COLO829 (cell line): ENCODE measurements at regions not wholly inside any gene's neighbourhood (a gene's known extent, or its start where the extent isn't known, plus 50 kb on each side); places are given as distances from the start of the nearest gene placed in this dataset.
A peak's percentile ranks its signal among the peaks of the same experiment; 100 is the strongest.
"Not testable (repeated sequence)": the region's sequence is repeated elsewhere in the genome, so short reads cannot be mapped to it uniquely, and the experiment has no call there.

Experiments
- DNase-seq: peaks from one replicate; pipeline ENCODE4 v3.0.0; 2012; ENCODE audit warnings: low spot score

GRCh38 chr13:50608370-50608769, 235.1 kb downstream of the DLEU7 start:
- no peak for DNase-seq

GRCh38 chr13:50609011-50609410, 234.5 kb downstream of the DLEU7 start:
- DNase-seq: no peak

- DNase-seq: no peak
Observed at GRCh38 chr13:50610238-50610637, 233.3 kb downstream of the DLEU7 start.

GRCh38 chr13:50611117-50611781, 232.2 kb downstream of the DLEU7 start:
- no peak for DNase-seq

- DNase-seq: no peak
Observed at GRCh38 chr13:50612717-50613116, 230.8 kb downstream of the DLEU7 start.

GRCh38 chr13:50613356-50613831, 230.1 kb downstream of the DLEU7 start:
- no peak for DNase-seq

GRCh38 chr13:50615234-50615633, 228.3 kb downstream of the DLEU7 start:
- no peak for DNase-seq

GRCh38 chr13:50616101-50616500, 227.4 kb downstream of the DLEU7 start:
- no peak for DNase-seq

GRCh38 chr13:50617134-50617721, 226.3 kb downstream of the DLEU7 start:
- DNase-seq: peak; percentile 11

GRCh38 chr13:50618206-50618605, 225.3 kb downstream of the DLEU7 start:
- no peak for DNase-seq

- no peak for DNase-seq
Observed at GRCh38 chr13:50626101-50626547, 217.4 kb downstream of the DLEU7 start.

- no peak for DNase-seq
Observed at GRCh38 chr13:50627111-50627510, 216.4 kb downstream of the DLEU7 start.

- DNase-seq: not testable (repeated sequence)
Observed at GRCh38 chr13:50628512-50628911, 215.0 kb downstream of the DLEU7 start.

- no peak for DNase-seq
Observed at GRCh38 chr13:50629497-50629896, 214.0 kb downstream of the DLEU7 start.

- no peak for DNase-seq
Observed at GRCh38 chr13:50629966-50630365, 213.5 kb downstream of the DLEU7 start.

GRCh38 chr13:50631041-50631440, 212.5 kb downstream of the DLEU7 start:
- DNase-seq: no peak

- no peak for DNase-seq
Observed at GRCh38 chr13:50634339-50634738, 209.2 kb downstream of the DLEU7 start.

- DNase-seq: no peak
Observed at GRCh38 chr13:50635504-50635903, 208.0 kb downstream of the DLEU7 start.

GRCh38 chr13:50636007-50636704, 207.3 kb downstream of the DLEU7 start:
- DNase-seq: no peak

- no peak for DNase-seq
Observed at GRCh38 chr13:50643060-50643459, 200.4 kb downstream of the DLEU7 start.

- DNase-seq: no peak
Observed at GRCh38 chr13:50644081-50644871, 199.2 kb downstream of the DLEU7 start.

- DNase-seq: no peak
Observed at GRCh38 chr13:50645092-50645491, 198.4 kb downstream of the DLEU7 start.
